HAP-1 (cell line): ENCODE measurements at regions not wholly inside any gene's neighbourhood (a gene's known extent, or its start where the extent isn't known, plus 50 kb on each side); places are given as distances from the start of the nearest gene placed in this dataset.
A peak's percentile ranks its signal among the peaks of the same experiment; 100 is the strongest.

Experiments used
- DNase-seq, 2 experiments: peaks; one replicate each; pipeline ENCODE4 v3.0.0-alpha.2; 2016 to 2020; ENCODE audit warnings: low spot score in 2 of 2
- H3K27me3 ChIP-seq: fragments of 250-450 bp; sonication (Bioruptor Pico); 2 replicates; pipeline ENCODE4 v1.5.1; 2020; ENCODE audit warnings: low read depth, mild to moderate bottlenecking, moderate library complexity
- H3K36me3 ChIP-seq: fragments of 250-450 bp; sonication (Bioruptor Pico); replicated peaks from 2 replicates; pipeline ENCODE4 v1.5.1; 2020; ENCODE audit warnings: mild to moderate bottlenecking
- H3K4me1 ChIP-seq: fragments of 250-450 bp; sonication (Bioruptor Pico); 2 replicates; pipeline ENCODE4 v1.5.1; 2020; ENCODE audit warnings: mild to moderate bottlenecking
- H3K4me3 ChIP-seq: fragments of 250-450 bp; sonication (Bioruptor Pico); 2 replicates; pipeline ENCODE4 v1.5.1; 2020; ENCODE audit warnings: mild to moderate bottlenecking, moderate library complexity
- H3K9me3 ChIP-seq: fragments of 250-450 bp; sonication (Bioruptor Pico); 2 replicates; pipeline ENCODE4 v1.5.1; 2020; ENCODE audit warnings: mild to moderate bottlenecking, moderate library complexity
- in situ Hi-C: fragments of 300-500 bp; cut with MboI; formaldehyde crosslinking; loops from 3 replicates; pipeline ENCODE4 v1.14.3; 2020; ENCODE audit warnings: low sequenced_read_pairs, inconsistent platforms, mixed read lengths

- Histone ChIP-seq H3K4me3 (peak overlapping the region; percentile 22), H3K4me1 (peaks cover 18% of the 10 kb centered on the region), H3K36me3 (no peaks in the 10 kb centered on the region), H3K9me3 (no peaks in the 10 kb centered on the region), H3K27me3 (no peaks in the 10 kb centered on the region)
- peak; percentile 84 to 89 for DNase-seq
- in situ Hi-C loops = no loop called here
These were observed 132.6 kb upstream of the HES1 start for GRCh38 chr3:194003114-194004057.

- H3K4me1 ChIP-seq = peaks cover 18% of the 10 kb centered on the region
- no peaks in the 10 kb centered on the region for H3K9me3 ChIP-seq
- DNase-seq = no peak
These were observed 129.9 kb upstream of the HES1 start for GRCh38 chr3:194005930-194006501.

DNA sequence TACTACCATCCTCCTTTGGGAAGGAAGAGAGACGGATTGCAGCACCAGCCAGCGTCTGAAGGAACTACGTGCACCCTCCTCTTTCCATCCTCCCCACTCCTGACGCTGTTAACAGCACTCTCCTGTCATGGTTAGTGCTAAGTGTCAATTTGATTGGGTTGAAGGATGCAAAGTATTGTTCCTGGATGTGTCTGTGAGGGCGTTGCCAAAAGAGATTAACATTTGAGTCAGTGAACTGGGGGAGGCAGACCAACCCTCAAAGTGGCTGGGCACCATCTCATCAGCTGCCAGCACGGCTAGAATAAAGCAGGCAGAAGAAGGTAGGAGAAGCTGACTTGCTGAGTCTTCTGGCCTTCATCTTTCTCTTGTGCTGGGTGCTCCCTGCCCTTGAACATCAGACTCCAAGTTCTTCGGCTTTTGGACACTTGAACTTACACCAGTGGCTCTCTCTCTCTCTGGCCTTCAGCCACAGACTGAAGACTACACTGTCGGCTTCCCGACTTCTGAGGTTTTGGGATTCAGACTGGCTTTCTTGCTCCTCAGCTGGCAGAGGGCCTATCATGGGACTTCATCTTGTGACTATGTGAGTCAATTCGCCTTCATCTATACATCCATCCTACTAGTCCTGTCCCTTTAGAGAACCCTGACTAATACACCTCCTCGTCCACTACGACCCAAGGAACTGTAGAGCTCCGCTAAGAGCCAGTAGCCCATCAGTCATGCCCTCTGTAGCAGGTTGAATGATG, 128.2 kb upstream of the HES1 start:
- no peaks in the 10 kb centered on the region for H3K9me3 ChIP-seq
- no peaks in the 10 kb centered on the region for H3K36me3 ChIP-seq
- in situ Hi-C loops = no loop called here
- peaks cover 14% of the 10 kb centered on the region for H3K4me1 ChIP-seq
- H3K27me3 ChIP-seq = no peaks in the 10 kb centered on the region
- DNase-seq = peak; percentile 16 to 43
- no peak overlapping the region for H3K4me3 ChIP-seq

More at GRCh38 chr3:194005930-194006501, 129.9 kb upstream of the HES1 start:
- no peaks in the 10 kb centered on the region for H3K36me3 ChIP-seq
- no peaks in the 10 kb centered on the region for H3K27me3 ChIP-seq
- no peak overlapping the region for H3K4me3 ChIP-seq
- in situ Hi-C loops = no loop called here

DNA sequence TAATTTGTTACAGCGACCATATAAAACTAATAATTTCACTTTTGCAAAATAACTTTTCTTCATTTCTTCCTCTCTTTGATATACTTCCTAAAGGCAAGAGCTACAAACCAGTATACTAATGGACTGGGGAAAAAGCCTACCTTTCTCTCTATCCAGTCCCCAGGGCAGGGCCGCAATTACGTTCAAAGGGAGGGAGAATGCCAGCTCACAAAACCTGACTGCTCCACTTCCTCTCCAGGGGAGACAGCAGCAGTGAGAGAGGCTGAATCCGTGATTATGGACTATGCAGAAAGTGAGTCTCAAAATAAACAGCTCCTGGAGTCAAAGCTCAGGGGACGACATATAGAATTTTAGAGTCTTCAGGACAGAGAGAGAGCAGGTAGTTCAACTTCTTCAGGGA, 126.9 kb upstream of the HES1 start:
- no peaks in the 10 kb centered on the region for H3K36me3 ChIP-seq
- H3K4me3 ChIP-seq = no peak overlapping the region
- in situ Hi-C loops = no loop called here
- H3K9me3 ChIP-seq = no peaks in the 10 kb centered on the region
- H3K27me3 ChIP-seq = no peaks in the 10 kb centered on the region
- peaks cover 5% of the 10 kb centered on the region for H3K4me1 ChIP-seq
- DNase-seq = no peak

- Histone ChIP-seq H3K4me1 (peaks cover 5% of the 10 kb centered on the region), H3K4me3 (no peak overlapping the region), H3K36me3 (no peaks in the 10 kb centered on the region), H3K27me3 (no peaks in the 10 kb centered on the region), H3K9me3 (no peaks in the 10 kb centered on the region)
- in situ Hi-C loops = no loop called here
- DNase-seq = no peak
These were observed 125.9 kb upstream of the HES1 start for GRCh38 chr3:194009892-194010533.

DNA sequence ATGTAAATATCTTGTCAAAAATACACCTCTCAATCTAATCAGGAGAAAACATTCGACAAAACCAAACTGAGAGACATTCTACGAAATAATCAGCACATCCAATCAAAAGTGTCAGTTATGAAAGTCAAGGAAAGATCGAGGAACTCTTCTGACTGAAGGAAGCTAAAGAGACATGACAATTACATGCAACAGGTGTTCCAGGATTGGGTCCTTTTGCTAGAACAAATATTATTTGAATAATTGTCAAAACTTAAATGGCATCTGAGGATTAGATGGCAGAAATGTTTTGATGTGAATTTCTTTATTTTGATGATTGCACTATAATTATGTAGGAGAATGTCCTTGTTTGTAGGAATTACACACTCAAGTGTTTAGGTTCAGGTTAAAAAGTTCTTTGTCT, 124.1 kb upstream of the HES1 start:
- Histone ChIP-seq H3K4me3 (no peak overlapping the region), H3K4me1 (peaks cover 5% of the 10 kb centered on the region), H3K27me3 (no peaks in the 10 kb centered on the region), H3K36me3 (no peaks in the 10 kb centered on the region), H3K9me3 (no peaks in the 10 kb centered on the region)
- in situ Hi-C loops = no loop called here
- DNase-seq = no peak

- no peaks in the 10 kb centered on the region for H3K27me3 ChIP-seq
- H3K36me3 ChIP-seq = no peaks in the 10 kb centered on the region
- H3K4me3 ChIP-seq = no peak overlapping the region
- DNase-seq = no peak
- in situ Hi-C loops = no loop called here
- H3K4me1 ChIP-seq = no peaks in the 10 kb centered on the region
- no peaks in the 10 kb centered on the region for H3K9me3 ChIP-seq
These were observed 122.0 kb upstream of the HES1 start for GRCh38 chr3:194013928-194014327.

- in situ Hi-C loops = no loop called here
- H3K4me1 ChIP-seq = no peaks in the 10 kb centered on the region
- H3K4me3 ChIP-seq = no peak overlapping the region
- no peaks in the 10 kb centered on the region for H3K36me3 ChIP-seq
- no peaks in the 10 kb centered on the region for H3K27me3 ChIP-seq
- no peak for DNase-seq
- H3K9me3 ChIP-seq = no peaks in the 10 kb centered on the region
These were observed 121.2 kb upstream of the HES1 start for GRCh38 chr3:194014756-194015155.

DNA sequence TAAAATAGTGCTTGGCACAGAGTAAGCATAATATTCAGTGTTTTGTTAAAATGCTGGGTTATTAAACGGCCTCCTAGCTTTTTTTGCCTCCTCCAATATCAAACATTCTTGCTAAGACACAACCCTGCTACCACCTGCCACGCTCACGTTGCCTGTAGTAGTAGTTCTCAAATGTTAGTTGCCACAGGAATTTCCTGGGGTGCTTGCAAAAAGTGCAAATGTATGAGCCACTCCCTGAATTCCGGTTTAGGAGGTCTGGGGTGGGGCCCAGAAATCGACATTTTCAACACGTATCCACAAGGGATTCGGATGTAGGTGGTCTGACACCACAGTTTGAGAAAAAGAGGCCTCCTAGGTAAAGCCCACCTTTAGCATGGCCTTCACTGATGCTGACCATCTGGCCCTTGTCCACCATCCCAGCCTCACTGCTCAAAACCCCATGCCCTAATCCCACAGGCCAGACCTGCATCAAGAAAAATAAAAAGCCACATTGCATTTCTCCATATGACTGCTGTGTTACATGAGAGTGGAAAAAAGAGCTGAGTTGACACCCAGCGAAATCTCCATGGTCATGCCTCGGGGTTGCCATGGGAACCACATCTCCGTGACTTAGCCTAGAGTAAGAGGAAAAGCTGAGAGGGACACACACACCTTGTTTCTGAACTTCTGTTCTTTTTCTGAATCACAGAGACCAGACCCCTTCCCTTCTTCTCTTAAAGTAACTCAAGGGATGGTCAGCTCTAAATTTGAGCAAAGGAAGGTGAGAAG, 116.4 kb upstream of the HES1 start:
- Histone ChIP-seq H3K27me3 (no peaks in the 10 kb centered on the region), H3K4me3 (no peak overlapping the region), H3K4me1 (peaks cover 18% of the 10 kb centered on the region), H3K36me3 (no peaks in the 10 kb centered on the region), H3K9me3 (no peaks in the 10 kb centered on the region)
- DNase-seq = peak in 1 of 2 experiments; percentile 44
- in situ Hi-C loops = no loop called here

DNA sequence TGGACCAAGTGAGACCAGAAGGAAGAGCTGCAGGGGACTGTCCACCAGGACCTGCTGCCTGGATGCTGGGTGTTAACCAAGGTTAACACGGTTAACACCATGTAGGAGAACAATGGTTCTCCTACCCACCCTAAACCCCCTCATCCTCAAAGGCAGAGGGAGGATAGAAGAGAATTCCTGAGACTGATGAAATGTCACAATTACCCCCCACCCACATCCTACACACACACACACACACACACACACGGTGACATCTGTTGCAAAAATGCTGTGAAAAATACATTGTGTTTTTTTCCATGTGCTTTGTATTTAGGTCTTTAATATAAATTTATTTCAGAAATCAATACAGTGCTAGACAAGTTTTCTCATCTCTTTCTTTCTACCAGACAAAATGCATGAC, 113.9 kb upstream of the HES1 start:
- no peak for DNase-seq
- Histone ChIP-seq H3K27me3 (no peaks in the 10 kb centered on the region), H3K4me3 (no peak overlapping the region), H3K36me3 (no peaks in the 10 kb centered on the region), H3K9me3 (no peaks in the 10 kb centered on the region), H3K4me1 (peaks cover 27% of the 10 kb centered on the region)
- in situ Hi-C loops = no loop called here

GRCh38 chr3:194022816-194023215, 113.1 kb upstream of the HES1 start:
- Histone ChIP-seq H3K4me3 (no peak overlapping the region), H3K36me3 (no peaks in the 10 kb centered on the region), H3K27me3 (no peaks in the 10 kb centered on the region), H3K4me1 (peaks cover 27% of the 10 kb centered on the region), H3K9me3 (no peaks in the 10 kb centered on the region)
- in situ Hi-C loops = no loop called here
- no peak for DNase-seq

DNA sequence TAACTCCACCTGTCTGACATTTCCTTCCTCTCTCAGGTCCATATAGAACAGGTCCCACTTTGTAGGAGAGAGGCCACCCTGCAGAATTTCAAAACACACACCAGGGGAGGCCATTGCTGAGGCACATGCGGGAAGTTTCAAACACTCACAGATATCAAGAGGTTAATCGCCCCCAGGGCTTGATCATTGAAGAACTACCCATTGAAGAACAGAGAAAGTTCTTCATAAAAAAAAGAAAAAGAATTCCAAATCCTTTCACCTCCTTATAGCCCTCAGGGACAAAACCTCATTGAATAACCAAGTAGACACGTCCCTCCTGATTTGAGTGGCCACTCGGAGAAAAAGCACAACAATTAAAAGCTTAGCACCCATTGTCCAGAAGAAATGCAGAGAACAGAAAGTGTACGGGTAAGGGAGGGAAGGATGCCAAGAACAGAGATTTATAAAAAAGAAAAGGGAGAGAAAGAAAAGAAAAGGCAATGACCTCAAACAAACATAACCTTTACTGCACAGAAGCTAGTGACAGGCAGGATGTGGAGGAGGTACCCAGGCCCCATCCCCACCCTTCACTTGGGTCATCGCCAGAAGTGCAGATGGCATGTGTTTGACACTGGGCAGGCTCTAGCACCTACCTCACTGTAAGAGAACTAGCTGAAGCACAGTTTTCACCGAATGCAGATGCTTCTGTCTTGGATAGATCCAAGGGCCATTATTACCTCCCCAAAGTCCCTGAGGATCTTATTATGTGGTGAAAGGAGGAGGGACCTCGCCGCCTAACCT, 112.3 kb upstream of the HES1 start:
- no peaks in the 10 kb centered on the region for H3K36me3 ChIP-seq
- no peaks in the 10 kb centered on the region for H3K9me3 ChIP-seq
- no peaks in the 10 kb centered on the region for H3K27me3 ChIP-seq
- H3K4me3 ChIP-seq = no peak overlapping the region
- peaks cover 27% of the 10 kb centered on the region for H3K4me1 ChIP-seq
- DNase-seq = peak; percentile 93 to 100
- in situ Hi-C loops = no loop called here
